Body of pancreas (tissue), 4 donors: ENCODE measurements at regions not wholly inside any gene's neighbourhood (a gene's known extent, or its start where the extent isn't known, plus 50 kb on each side); places are given as distances from the start of the nearest gene placed in this dataset.
"Not testable (repeated sequence)": the region's sequence is repeated elsewhere in the genome, so short reads cannot be mapped to it uniquely, and the experiment has no call there.

Source experiments
- ATAC-seq: fragments of 150-250 bp; one replicate; pipeline ENCODE4 v1.9.1; 2016
- DNase-seq, 4 donors: peaks; one replicate each; pipeline ENCODE4 v3.0.0-alpha.2; 2019
- H3K27ac ChIP-seq, 4 donors: fragments of 200-600 bp; sonication (generic); 1 replicate in 3 of 4; 2 replicates in 1 of 4; pipeline versions ENCODE4 v1.5.1 to v1.6.1; 2016 to 2019; ENCODE audit warnings: mild to moderate bottlenecking in 1 of 4, mixed read lengths in 1 of 4, moderate library complexity in 1 of 4
- H3K27me3 ChIP-seq, 2 donors: fragments of 200-600 bp; sonication (generic); one replicate each; pipeline ENCODE4 v1.6.0; 2016; ENCODE audit warnings: mild to moderate bottlenecking in 1 of 2
- H3K36me3 ChIP-seq, 2 donors: fragments of 200-600 bp; sonication (generic); replicated peaks in 1 of 2; 2 replicates each; pipeline ENCODE4 v1.5.1; 2016; ENCODE audit warnings: low read depth in 2 of 2; ENCODE audit not compliant: insufficient read depth in 1 of 2
- H3K4me1 ChIP-seq: fragments of 200-600 bp; sonication (generic); one replicate; pipeline ENCODE4 v1.6.0; 2016
- H3K4me3 ChIP-seq, 2 donors: fragments of 200-600 bp; sonication (generic); 1 replicate in 1 of 2; 2 replicates in 1 of 2; pipeline ENCODE4 v1.5.1; 2016 to 2019
- H3K9me3 ChIP-seq, 3 donors: fragments of 200-600 bp; sonication (generic); 1 replicate in 2 of 3; 2 replicates in 1 of 3; pipeline ENCODE4 v1.5.1; 2016
- POLR2A ChIP-seq, 3 donors: fragments of 450-650 bp; IDR thresholded peaks; one replicate each; pipeline ENCODE4 v1.6.1; 2016; ENCODE audit warnings: antibody characterized with exemption in 3 of 3, mild to moderate bottlenecking in 2 of 3
- WGBS, 2 donors: methylation state at CpG; one replicate each; pipeline ENCODE4 v1.1.5; 2017; 5-methylcytosine and 5-hydroxymethylcytosine counted together
- intact Hi-C: fragments of 100-400 bp; cut with DNase I; formaldehyde crosslinking; loops from one replicate; pipeline ENCODE4 v1.15.1; 2023
- TF ChIP-seq, protein P1 (sequence below), 7 experiments: fragments of 450-650 bp in 4 of 7; fragments of 200-600 bp in 3 of 7; sonication (generic) in 3 of 7; IDR thresholded peaks; one replicate each; pipeline ENCODE4 v1.5.1; 2016 to 2019; ENCODE audit warnings: antibody characterized with exemption in 7 of 7

DNA sequence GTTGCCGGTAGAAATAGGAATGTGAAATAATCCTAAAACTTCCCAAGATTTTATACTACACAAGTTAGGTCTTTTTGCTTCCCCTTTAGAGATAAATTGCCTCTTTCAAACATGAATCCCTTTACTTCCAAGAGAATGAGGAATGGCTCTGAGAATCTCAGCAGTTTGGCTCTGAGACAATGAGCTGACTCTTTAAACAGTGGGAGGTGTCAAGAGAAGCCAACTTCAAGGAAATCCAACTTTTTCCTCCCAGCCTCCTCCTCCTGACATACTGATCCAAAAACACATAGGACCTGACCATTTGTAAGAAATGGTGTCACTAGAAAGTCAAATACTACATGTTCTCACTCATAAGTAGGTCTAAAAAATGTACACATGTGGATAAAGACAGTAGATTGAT is 154.2 kb downstream of the ALDH8A1 start:
- WGBS, 2 donors: 84 to 90% methylated on average over 1 of the region's 1 CpG
- DNase-seq (no peak), ATAC-seq (no peak)
- Histone ChIP-seq H3K4me3 (no peak overlapping the region), H3K27ac (no peak overlapping the region), H3K36me3 (no peaks in the 10 kb centered on the region), H3K9me3 (peaks cover 0 to 5% (median 0%) of the 10 kb centered on the region in 3 donors), H3K27me3 (no peaks in the 10 kb centered on the region), H3K4me1 (no peaks in the 10 kb centered on the region)
- intact Hi-C loops: no loop called here
- TF ChIP-seq POLR2A (IDR thresholded peaks at IDR 0.05): no peak
- TF ChIP-seq, protein P1, sequence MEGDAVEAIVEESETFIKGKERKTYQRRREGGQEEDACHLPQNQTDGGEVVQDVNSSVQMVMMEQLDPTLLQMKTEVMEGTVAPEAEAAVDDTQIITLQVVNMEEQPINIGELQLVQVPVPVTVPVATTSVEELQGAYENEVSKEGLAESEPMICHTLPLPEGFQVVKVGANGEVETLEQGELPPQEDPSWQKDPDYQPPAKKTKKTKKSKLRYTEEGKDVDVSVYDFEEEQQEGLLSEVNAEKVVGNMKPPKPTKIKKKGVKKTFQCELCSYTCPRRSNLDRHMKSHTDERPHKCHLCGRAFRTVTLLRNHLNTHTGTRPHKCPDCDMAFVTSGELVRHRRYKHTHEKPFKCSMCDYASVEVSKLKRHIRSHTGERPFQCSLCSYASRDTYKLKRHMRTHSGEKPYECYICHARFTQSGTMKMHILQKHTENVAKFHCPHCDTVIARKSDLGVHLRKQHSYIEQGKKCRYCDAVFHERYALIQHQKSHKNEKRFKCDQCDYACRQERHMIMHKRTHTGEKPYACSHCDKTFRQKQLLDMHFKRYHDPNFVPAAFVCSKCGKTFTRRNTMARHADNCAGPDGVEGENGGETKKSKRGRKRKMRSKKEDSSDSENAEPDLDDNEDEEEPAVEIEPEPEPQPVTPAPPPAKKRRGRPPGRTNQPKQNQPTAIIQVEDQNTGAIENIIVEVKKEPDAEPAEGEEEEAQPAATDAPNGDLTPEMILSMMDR (IDR thresholded peaks at IDR 0.05): no peak

DNA sequence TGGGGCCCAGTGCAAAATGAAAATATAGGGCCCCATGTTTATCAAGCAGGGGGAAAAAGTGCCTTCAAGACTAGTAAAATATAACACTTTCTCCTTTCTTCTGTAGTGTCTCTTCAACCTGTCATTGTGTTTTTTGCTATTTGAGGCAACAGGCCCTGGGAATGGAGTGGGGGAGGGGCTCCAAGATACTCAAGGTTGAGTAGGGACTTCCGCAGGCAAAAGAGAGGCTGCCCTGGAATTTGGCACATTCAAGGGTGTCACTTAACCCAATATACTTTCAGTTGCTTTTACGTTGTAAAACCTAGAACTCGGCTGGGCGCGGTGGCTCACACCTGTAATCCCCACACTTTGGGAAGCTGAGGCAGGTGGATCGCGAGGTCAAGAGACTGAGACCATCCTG is 154.9 kb downstream of the ALDH8A1 start:
- Histone ChIP-seq H3K36me3 (no peaks in the 10 kb centered on the region), H3K27me3 (no peaks in the 10 kb centered on the region), H3K4me1 (no peaks in the 10 kb centered on the region), H3K4me3 (no peak overlapping the region), H3K9me3 (peaks cover 0 to 5% (median 0%) of the 10 kb centered on the region in 3 donors), H3K27ac (no peak overlapping the region)
- intact Hi-C loops: no loop called here
- ATAC-seq (no peak), DNase-seq (no peak)
- TF ChIP-seq, protein P1 (IDR thresholded peaks at IDR 0.05): no peak
- TF ChIP-seq POLR2A (IDR thresholded peaks at IDR 0.05): no peak
- WGBS, 2 donors: 96 to 97% methylated on average over 7 of the region's 7 CpGs

DNA sequence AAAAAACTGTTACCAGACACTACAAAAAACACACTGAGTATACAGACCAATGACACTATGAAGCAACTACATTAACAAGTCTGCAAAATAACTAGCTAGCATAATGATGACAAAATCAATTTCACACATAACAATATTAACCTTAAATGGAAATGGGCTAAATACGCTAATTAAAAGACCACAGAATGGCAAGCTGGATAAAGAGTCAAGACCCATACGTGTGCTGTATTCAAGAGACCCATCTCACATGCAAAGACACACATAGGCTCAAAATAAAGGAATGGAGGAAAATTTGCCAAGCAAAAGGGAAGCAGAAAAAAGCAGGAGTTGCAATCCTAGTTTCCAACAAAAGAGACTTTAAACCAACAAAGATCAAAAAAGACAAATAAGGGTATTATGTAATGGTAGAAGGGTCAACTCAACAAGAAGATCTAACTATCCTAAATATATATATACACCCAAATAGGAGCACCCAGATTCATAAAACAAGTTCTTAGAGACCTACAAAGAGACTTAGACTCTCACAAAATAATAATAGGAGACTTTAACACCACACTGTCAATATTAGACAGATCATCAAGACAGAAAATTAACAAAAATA is 158.6 kb downstream of the ALDH8A1 start:
- DNase-seq, H3K4me1 ChIP-seq, H3K36me3 ChIP-seq, H3K27me3 ChIP-seq, ATAC-seq, intact Hi-C loops, H3K9me3 ChIP-seq, H3K4me3 ChIP-seq, H3K27ac ChIP-seq: not testable (repeated sequence)
- 79 to 87% methylated on average over 2 of the region's 2 CpGs for WGBS, 2 donors

DNA sequence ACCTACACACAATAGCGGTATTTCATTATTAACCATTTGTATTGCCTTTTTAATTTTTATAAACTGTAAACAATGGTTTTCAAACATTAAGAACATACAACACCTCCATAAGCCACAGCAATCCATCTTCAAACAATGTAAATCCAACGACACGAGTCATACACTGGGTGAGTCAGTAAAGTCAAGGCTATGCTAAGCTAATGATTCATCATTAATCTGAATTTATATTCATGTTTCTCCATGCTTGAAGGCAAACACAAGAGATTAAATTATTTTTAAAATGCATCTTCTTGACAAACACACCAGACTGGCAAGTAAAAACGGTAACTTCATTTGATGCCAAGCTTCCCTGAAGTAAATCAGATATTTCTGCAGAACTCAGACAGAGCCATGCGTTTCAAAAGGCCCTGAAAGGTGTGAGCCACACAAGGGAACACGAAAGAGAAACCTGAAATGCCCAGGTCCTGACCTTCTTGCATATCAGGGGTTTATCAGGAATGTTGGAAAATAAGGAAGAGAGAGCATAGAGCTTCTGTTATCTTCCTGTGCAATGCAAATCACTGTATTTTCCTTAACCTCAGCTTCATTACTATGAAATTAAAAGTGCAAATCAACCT is 162.5 kb downstream of the ALDH8A1 start:
- ATAC-seq (no peak), DNase-seq (no peak)
- H3K27ac ChIP-seq: no peak overlapping the region
- H3K27me3 ChIP-seq: no peaks in the 10 kb centered on the region
- no peak overlapping the region for H3K4me3 ChIP-seq
- 37 to 44% methylated on average over 6 of the region's 6 CpGs for WGBS, 2 donors
- intact Hi-C loops: no loop called here
- H3K4me1 ChIP-seq: no peaks in the 10 kb centered on the region
- TF ChIP-seq, protein P1 (IDR thresholded peaks at IDR 0.05): no peak
- no peak for TF ChIP-seq POLR2A (IDR thresholded peaks at IDR 0.05)
- peaks cover 0 to 5% (median 0%) of the 10 kb centered on the region in 3 donors for H3K9me3 ChIP-seq
- no peaks in the 10 kb centered on the region for H3K36me3 ChIP-seq

DNA sequence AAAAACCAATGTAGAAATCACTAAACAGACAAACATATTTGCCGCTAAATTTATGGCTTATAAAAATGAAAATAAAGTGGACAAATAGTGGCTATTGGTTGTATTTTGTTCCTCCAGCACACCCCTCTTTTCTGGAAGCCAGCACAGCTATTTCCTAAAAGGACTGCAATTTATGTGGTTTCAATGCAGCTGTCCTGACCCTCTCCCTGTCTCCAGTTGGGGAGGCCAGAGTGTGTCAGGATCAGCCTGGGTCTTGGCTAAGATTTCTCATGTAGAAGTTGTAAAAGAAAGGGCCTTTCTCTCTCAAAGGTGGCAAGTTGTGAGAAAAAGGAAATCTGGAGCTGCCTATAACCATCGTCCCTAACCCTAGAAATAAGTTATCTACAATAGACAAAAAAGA is 165.6 kb downstream of the ALDH8A1 start:
- H3K27ac ChIP-seq: no peak overlapping the region
- ATAC-seq: no peak

More for the DNA sequence above, 165.6 kb downstream of the ALDH8A1 start:
- intact Hi-C loops: no loop called here
- WGBS, 2 donors: 66 to 68% methylated on average over 2 of the region's 2 CpGs
- TF ChIP-seq, protein P1 (IDR thresholded peaks at IDR 0.05): no peak
- TF ChIP-seq POLR2A (IDR thresholded peaks at IDR 0.05): no peak
- H3K4me3 ChIP-seq: no peak overlapping the region
- DNase-seq: no peak
- H3K9me3 ChIP-seq: no peaks in the 10 kb centered on the region
- no peaks in the 10 kb centered on the region for H3K4me1 ChIP-seq
- H3K27me3 ChIP-seq: no peaks in the 10 kb centered on the region
- no peaks in the 10 kb centered on the region for H3K36me3 ChIP-seq
